AG10803 (cell line): ENCODE measurements at regions not wholly inside any gene's neighbourhood (a gene's known extent, or its start where the extent isn't known, plus 50 kb on each side); places are given as distances from the start of the nearest gene placed in this dataset.

Source experiments
- DNase-seq: peaks from one replicate; pipeline ENCODE4 v3.0.0; 2010; ENCODE audit warnings: low read depth
- H3K4me3 ChIP-seq: 2 replicates; pipeline ENCODE4 v1.5.1; 2011; ENCODE audit warnings: mild to moderate bottlenecking, low read length, control low read depth
- CTCF ChIP-seq: conservative IDR thresholded peaks from 2 replicates; pipeline ENCODE4 v1.5.1; 2011; ENCODE audit warnings: mild to moderate bottlenecking, low read length, control low read depth, inconsistent platforms

GRCh38 chr4:133863153-133863552 is 338.4 kb downstream of the PABPC4L start:
- no peak overlapping the region for H3K4me3 ChIP-seq
- no peak for DNase-seq
- no peak for TF ChIP-seq CTCF

- no peak for TF ChIP-seq CTCF
- no peak for DNase-seq
Measured at GRCh38 chr4:133856731-133857355, 344.7 kb downstream of the PABPC4L start.

GRCh38 chr4:133855001-133855400 is 346.6 kb downstream of the PABPC4L start:
- no peak overlapping the region for H3K4me3 ChIP-seq
- DNase-seq, result no peak
- no peak for TF ChIP-seq CTCF

More at GRCh38 chr4:133856731-133857355, 344.7 kb downstream of the PABPC4L start:
- no peak overlapping the region for H3K4me3 ChIP-seq

- TF ChIP-seq CTCF, result no peak
- no peak for DNase-seq
Measured at GRCh38 chr4:133839326-133839725, 362.3 kb downstream of the PABPC4L start.

GRCh38 chr4:133823177-133823576 is 378.4 kb downstream of the PABPC4L start:
- DNase-seq, result no peak
- no peak overlapping the region for H3K4me3 ChIP-seq
- no peak for TF ChIP-seq CTCF

More at GRCh38 chr4:133839326-133839725, 362.3 kb downstream of the PABPC4L start:
- no peak overlapping the region for H3K4me3 ChIP-seq

- DNase-seq, result no peak
- H3K4me3 ChIP-seq, result no peak overlapping the region
- TF ChIP-seq CTCF, result no peak
Measured at GRCh38 chr4:133812954-133813353, 388.6 kb downstream of the PABPC4L start.

GRCh38 chr4:133812236-133812635 is 389.4 kb downstream of the PABPC4L start:
- no peak overlapping the region for H3K4me3 ChIP-seq
- no peak for DNase-seq
- TF ChIP-seq CTCF, result no peak
